DOHH2 (cell line): ENCODE measurements at regions not wholly inside any gene's neighbourhood (a gene's known extent, or its start where the extent isn't known, plus 50 kb on each side); places are given as distances from the start of the nearest gene placed in this dataset.

Experiments used
- CTCF ChIP-seq: fragments of 200-600 bp; sonication (generic); IDR thresholded peaks from one replicate; pipeline ENCODE4 v1.5.1; 2014; ENCODE audit warnings: antibody characterized with exemption, mild to moderate bottlenecking, low read depth, low read length; ENCODE audit not compliant: poor library complexity, severe bottlenecking
- EZH2phosphoT487 ChIP-seq: fragments of 200-600 bp; sonication (generic); IDR thresholded peaks from 2 replicates; pipeline ENCODE4 v1.6.1; 2017; ENCODE audit warnings: borderline replicate concordance, mild to moderate bottlenecking, antibody characterized with exemption, low read length, moderate library complexity, mixed read lengths

- no peak for TF ChIP-seq CTCF
- TF ChIP-seq EZH2phosphoT487: no peak
Measured at GRCh38 chr1:229889031-229889517, 178.0 kb upstream of the GALNT2 start.
